ENCODE measurements at regions not wholly inside any gene's neighbourhood (a gene's known extent, or its start where the extent isn't known, plus 50 kb on each side); places are given as distances from the start of the nearest gene placed in this dataset.

GRCh38 chr1:116322752-116323405 is 50.2 kb upstream of the ATP1A1 start:
- no peak for DNase-seq (ENCODE audit: low read depth)

Small RNA genes lying in the stretch of these regions (small RNA-seq; reads per million reads assigned to genes)
- gene RF00012: 0.98 reads per million, percentile 73 among the genes with 10 or more reads in this experiment

Data from HT1080 (cell line).